ENCODE measurements at regions not wholly inside any gene's neighbourhood (a gene's known extent, or its start where the extent isn't known, plus 50 kb on each side); places are given as distances from the start of the nearest gene placed in this dataset.

DNA sequence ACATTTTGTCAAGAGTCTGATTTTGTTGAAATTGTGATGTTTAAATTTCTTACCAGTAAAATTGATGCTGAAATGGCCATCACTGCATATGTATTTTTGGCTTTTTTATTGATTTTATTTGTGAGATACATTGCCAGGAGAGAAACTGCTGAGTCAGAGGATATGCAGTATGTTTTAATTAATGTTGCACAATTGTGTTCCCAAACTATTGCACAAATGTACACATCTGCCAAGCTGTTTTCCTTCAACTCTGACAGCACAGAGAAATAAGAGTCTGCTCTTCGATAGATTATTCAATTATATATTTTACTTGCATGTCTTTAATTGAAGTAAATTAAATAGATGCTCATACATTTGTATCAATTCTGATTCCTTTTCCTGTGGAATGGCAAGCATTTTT lies 640.2 kb upstream of the LUZP2 start:
- TF ChIP-seq, protein P1, sequence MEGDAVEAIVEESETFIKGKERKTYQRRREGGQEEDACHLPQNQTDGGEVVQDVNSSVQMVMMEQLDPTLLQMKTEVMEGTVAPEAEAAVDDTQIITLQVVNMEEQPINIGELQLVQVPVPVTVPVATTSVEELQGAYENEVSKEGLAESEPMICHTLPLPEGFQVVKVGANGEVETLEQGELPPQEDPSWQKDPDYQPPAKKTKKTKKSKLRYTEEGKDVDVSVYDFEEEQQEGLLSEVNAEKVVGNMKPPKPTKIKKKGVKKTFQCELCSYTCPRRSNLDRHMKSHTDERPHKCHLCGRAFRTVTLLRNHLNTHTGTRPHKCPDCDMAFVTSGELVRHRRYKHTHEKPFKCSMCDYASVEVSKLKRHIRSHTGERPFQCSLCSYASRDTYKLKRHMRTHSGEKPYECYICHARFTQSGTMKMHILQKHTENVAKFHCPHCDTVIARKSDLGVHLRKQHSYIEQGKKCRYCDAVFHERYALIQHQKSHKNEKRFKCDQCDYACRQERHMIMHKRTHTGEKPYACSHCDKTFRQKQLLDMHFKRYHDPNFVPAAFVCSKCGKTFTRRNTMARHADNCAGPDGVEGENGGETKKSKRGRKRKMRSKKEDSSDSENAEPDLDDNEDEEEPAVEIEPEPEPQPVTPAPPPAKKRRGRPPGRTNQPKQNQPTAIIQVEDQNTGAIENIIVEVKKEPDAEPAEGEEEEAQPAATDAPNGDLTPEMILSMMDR (IDR thresholded peaks at IDR 0.05): no peak
- no peak for TF ChIP-seq POLR2AphosphoS5 (IDR thresholded peaks at IDR 0.05; ENCODE audit: insufficient read depth in 1 of 2, low read depth in 1 of 2)
- no peak for TF ChIP-seq POLR2A (IDR thresholded peaks at IDR 0.05)
- H3K9me3 ChIP-seq: no peaks in the 10 kb centered on the region
- intact Hi-C loops (cut with DNase I): no loop called here
- H3K36me3 ChIP-seq: no peaks in the 10 kb centered on the region
- no peak for DNase-seq (ENCODE audit: extremely low spot score in 2 of 2)
- no peak overlapping the region for H3K27ac ChIP-seq
- H3K27me3 ChIP-seq: no peaks in the 10 kb centered on the region
- H3K4me3 ChIP-seq: no peak overlapping the region
- no peaks in the 10 kb centered on the region for H3K4me1 ChIP-seq

DNA sequence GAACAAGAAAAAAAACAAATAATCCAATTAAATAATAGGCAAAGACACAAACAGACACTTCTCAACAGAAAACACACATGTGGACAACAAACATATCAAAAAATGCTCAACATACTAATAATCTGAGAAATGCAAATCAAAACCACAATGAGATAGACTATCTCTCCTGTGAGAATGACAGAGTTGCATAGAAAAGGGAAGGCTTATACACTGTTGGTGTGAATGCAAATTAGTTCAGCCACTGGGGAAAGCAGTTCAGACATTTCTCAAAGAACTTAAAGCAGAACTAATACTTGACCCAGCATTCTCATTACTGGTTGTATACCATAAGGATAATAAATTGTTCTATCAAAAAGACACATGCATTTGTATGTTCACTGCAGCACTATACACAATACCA lies 637.8 kb upstream of the LUZP2 start:
- intact Hi-C loops (cut with DNase I): no loop called here
- no peak overlapping the region for H3K27ac ChIP-seq
- no peaks in the 10 kb centered on the region for H3K36me3 ChIP-seq
- H3K9me3 ChIP-seq: no peaks in the 10 kb centered on the region
- TF ChIP-seq POLR2AphosphoS5 (IDR thresholded peaks at IDR 0.05; ENCODE audit: insufficient read depth in 1 of 2, low read depth in 1 of 2) (no peak), POLR2A (IDR thresholded peaks at IDR 0.05) (no peak)
- TF ChIP-seq, protein P1 (IDR thresholded peaks at IDR 0.05): no peak
- H3K4me1 ChIP-seq: no peaks in the 10 kb centered on the region
- H3K27me3 ChIP-seq: no peaks in the 10 kb centered on the region
- H3K4me3 ChIP-seq: no peak overlapping the region
- no peak for DNase-seq (ENCODE audit: extremely low spot score in 2 of 2)

DNA sequence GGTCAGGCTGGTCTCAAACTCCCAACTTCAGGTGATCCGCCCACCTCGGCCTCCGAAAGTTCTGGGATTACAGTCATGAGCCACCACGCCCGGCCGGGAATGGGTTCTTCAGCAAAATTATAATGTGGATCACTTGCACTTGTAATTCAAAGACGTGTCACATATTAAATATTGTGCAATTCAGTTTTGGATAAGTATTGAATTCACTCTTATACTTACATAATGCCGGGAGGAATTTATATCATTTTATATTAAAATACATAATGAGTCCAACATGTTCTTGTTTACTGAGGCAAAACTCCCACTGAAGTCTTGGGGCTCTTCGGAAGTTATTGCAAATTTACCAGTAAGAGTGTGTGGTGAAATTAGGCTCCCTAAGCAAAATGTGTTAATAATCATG lies 635.2 kb upstream of the LUZP2 start:
- TF ChIP-seq POLR2AphosphoS5 (IDR thresholded peaks at IDR 0.05; ENCODE audit: insufficient read depth in 1 of 2, low read depth in 1 of 2): no peak
- no peak for TF ChIP-seq POLR2A (IDR thresholded peaks at IDR 0.05)
- TF ChIP-seq, protein P1 (IDR thresholded peaks at IDR 0.05): no peak
- Histone ChIP-seq H3K27ac (no peak overlapping the region), H3K9me3 (no peaks in the 10 kb centered on the region), H3K36me3 (no peaks in the 10 kb centered on the region), H3K4me1 (no peaks in the 10 kb centered on the region), H3K4me3 (no peak overlapping the region), H3K27me3 (no peaks in the 10 kb centered on the region)
- DNase-seq (ENCODE audit: extremely low spot score in 2 of 2): no peak
- intact Hi-C loops (cut with DNase I): no loop called here

DNA sequence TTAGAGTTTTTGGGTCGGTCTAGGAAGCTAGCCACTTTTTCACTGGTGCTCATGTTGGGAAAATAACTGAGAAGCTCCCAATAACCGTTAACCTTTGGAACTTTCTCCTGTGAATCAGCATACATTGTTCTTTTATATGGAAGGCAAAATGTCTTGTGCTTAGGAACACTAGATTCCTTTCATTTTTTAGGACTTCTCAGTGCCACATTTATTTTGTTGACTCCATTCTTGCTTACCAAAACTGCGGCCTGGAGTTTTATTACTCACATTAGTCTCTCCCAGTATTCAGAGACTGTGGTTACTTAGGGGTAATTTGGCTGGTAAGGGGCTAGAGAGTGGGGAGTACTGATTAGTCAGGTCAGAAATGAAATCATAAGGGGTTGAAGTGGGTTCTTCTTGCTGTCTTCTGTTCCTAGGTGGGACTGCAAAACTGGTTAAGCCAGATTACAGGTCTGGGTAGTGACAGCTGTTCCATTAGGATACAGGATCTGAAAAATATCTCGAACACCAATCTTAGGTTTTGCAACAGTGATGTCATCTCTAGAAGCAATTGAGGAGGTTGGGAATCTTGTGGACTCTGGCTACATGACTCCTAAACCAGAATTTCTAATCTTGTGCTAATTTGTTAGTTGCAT lies 631.4 kb upstream of the LUZP2 start:
- no peak overlapping the region for H3K4me3 ChIP-seq
- no peak for TF ChIP-seq POLR2A (IDR thresholded peaks at IDR 0.05)
- no peak for TF ChIP-seq POLR2AphosphoS5 (IDR thresholded peaks at IDR 0.05; ENCODE audit: insufficient read depth in 1 of 2, low read depth in 1 of 2)
- TF ChIP-seq, protein P1 (IDR thresholded peaks at IDR 0.05): no peak
- no peaks in the 10 kb centered on the region for H3K9me3 ChIP-seq
- no peak for DNase-seq (ENCODE audit: extremely low spot score in 2 of 2)
- H3K27ac ChIP-seq: no peak overlapping the region
- no peaks in the 10 kb centered on the region for H3K36me3 ChIP-seq
- H3K4me1 ChIP-seq: no peaks in the 10 kb centered on the region
- intact Hi-C loops (cut with DNase I): no loop called here
- H3K27me3 ChIP-seq: no peaks in the 10 kb centered on the region

DNA sequence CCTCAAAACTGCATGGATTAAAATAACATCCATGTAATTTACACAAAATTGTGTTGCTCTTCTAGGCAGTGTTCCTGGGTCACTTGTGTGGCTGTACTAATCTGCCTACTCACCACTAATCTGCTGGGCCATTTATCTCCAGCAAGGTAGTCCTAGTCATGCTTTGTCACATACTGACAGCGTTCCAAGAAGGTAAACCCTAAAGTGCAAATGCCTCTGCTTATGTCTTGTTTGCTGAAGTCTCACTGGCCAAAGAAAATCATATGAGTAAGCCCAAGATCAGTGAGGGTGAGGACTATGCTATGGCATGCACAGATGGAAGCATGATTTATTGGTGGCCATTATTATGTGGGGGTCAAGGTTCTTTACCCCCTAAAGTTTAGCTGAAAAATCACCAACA lies 630.2 kb upstream of the LUZP2 start:
- Histone ChIP-seq H3K27me3 (no peaks in the 10 kb centered on the region), H3K4me1 (no peaks in the 10 kb centered on the region), H3K36me3 (no peaks in the 10 kb centered on the region), H3K9me3 (no peaks in the 10 kb centered on the region), H3K4me3 (no peak overlapping the region), H3K27ac (no peak overlapping the region)
- intact Hi-C loops (cut with DNase I): no loop called here
- no peak for DNase-seq (ENCODE audit: extremely low spot score in 2 of 2)
- TF ChIP-seq POLR2AphosphoS5 (IDR thresholded peaks at IDR 0.05; ENCODE audit: insufficient read depth in 1 of 2, low read depth in 1 of 2) (no peak), POLR2A (IDR thresholded peaks at IDR 0.05) (no peak)
- TF ChIP-seq, protein P1 (IDR thresholded peaks at IDR 0.05): no peak
